Activated CD8-positive, alpha-beta memory T cell treated with anti-CD3 and anti-CD28 coated beads, Interleukin-2, amount 10 ng/mL, durations not matched to agents 7 days and 5 days (primary cell): ENCODE measurements at regions not wholly inside any gene's neighbourhood (a gene's known extent, or its start where the extent isn't known, plus 50 kb on each side); places are given as distances from the start of the nearest gene placed in this dataset.

Source experiments
- ATAC-seq: fragments of 150-1000 bp; cut with Tn5 transposase; one replicate; pipeline ENCODE4 v1.10.0; 2021; ENCODE audit warnings: moderate library complexity
- CTCF ChIA-PET: fragments of 350-600 bp; sonication (Branson Sonifier 250); formaldehyde crosslinking; loops from one replicate; lab custom pipeline; 2021; ENCODE audit warnings: antibody characterized with exemption; lab: Charles Lee
- DNase-seq: peaks from one replicate; pipeline ENCODE4 v3.0.0-alpha.2; 2020
- H3K27ac Mint-ChIP-seq: one replicate; pipeline ENCODE4 v1.8.0; 2021; ENCODE audit warnings: mild to moderate bottlenecking, mixed read lengths
- H3K27me3 Mint-ChIP-seq: one replicate; pipeline ENCODE4 v1.8.0; 2021; ENCODE audit warnings: mixed read lengths
- H3K36me3 Mint-ChIP-seq: one replicate; pipeline ENCODE4 v1.8.0; 2021; ENCODE audit warnings: mild to moderate bottlenecking, mixed read lengths
- H3K4me1 Mint-ChIP-seq: one replicate; pipeline ENCODE4 v1.8.0; 2021; ENCODE audit warnings: mixed read lengths
- H3K4me3 Mint-ChIP-seq: one replicate; pipeline ENCODE4 v1.8.0; 2021; ENCODE audit warnings: mild to moderate bottlenecking, moderate library complexity, mixed read lengths
- H3K9me3 Mint-ChIP-seq: one replicate; pipeline ENCODE4 v1.8.0; 2022; ENCODE audit warnings: low read depth, mixed read lengths

- DNase-seq (no peak), ATAC-seq (no peak)
- peaks cover 7% of the 10 kb centered on the region for H3K9me3 Mint-ChIP-seq
- no peaks in the 10 kb centered on the region for H3K4me1 Mint-ChIP-seq
- H3K27ac Mint-ChIP-seq, result no peak overlapping the region
- CTCF ChIA-PET, result no interaction called here
- no peaks in the 10 kb centered on the region for H3K27me3 Mint-ChIP-seq
- H3K4me3 Mint-ChIP-seq, result no peak overlapping the region
- no peaks in the 10 kb centered on the region for H3K36me3 Mint-ChIP-seq
Observed at GRCh38 chr18:39198376-39198775, 1632.8 kb upstream of the CELF4 start.

- no peak overlapping the region for H3K27ac Mint-ChIP-seq
- no peaks in the 10 kb centered on the region for H3K36me3 Mint-ChIP-seq
- H3K4me3 Mint-ChIP-seq, result no peak overlapping the region
- no peak for DNase-seq
- no peaks in the 10 kb centered on the region for H3K27me3 Mint-ChIP-seq
- CTCF ChIA-PET, result no interaction called here
- H3K9me3 Mint-ChIP-seq, result peaks cover 2% of the 10 kb centered on the region
- H3K4me1 Mint-ChIP-seq, result no peaks in the 10 kb centered on the region
- no peak for ATAC-seq
Observed at GRCh38 chr18:39191931-39192330, 1626.3 kb upstream of the CELF4 start.

GRCh38 chr18:39191058-39191457, 1625.5 kb upstream of the CELF4 start:
- no peak for ATAC-seq
- no peak overlapping the region for H3K4me3 Mint-ChIP-seq
- no peaks in the 10 kb centered on the region for H3K4me1 Mint-ChIP-seq
- no peaks in the 10 kb centered on the region for H3K36me3 Mint-ChIP-seq
- CTCF ChIA-PET, result no interaction called here
- H3K27ac Mint-ChIP-seq, result no peak overlapping the region
- peaks cover 4% of the 10 kb centered on the region for H3K9me3 Mint-ChIP-seq
- no peak for DNase-seq
- no peaks in the 10 kb centered on the region for H3K27me3 Mint-ChIP-seq

GRCh38 chr18:39190508-39190907, 1624.9 kb upstream of the CELF4 start:
- Mint-ChIP-seq H3K4me3 (no peak overlapping the region), H3K27ac (no peak overlapping the region), H3K36me3 (no peaks in the 10 kb centered on the region), H3K27me3 (no peaks in the 10 kb centered on the region), H3K4me1 (no peaks in the 10 kb centered on the region), H3K9me3 (peaks cover 4% of the 10 kb centered on the region)
- DNase-seq (no peak), ATAC-seq (no peak)
- CTCF ChIA-PET, result no interaction called here

- H3K4me3 Mint-ChIP-seq, result no peak overlapping the region
- CTCF ChIA-PET, result no interaction called here
- H3K27ac Mint-ChIP-seq, result no peak overlapping the region
- H3K36me3 Mint-ChIP-seq, result no peaks in the 10 kb centered on the region
- no peaks in the 10 kb centered on the region for H3K27me3 Mint-ChIP-seq
- ATAC-seq, result no peak
- H3K9me3 Mint-ChIP-seq, result peaks cover 4% of the 10 kb centered on the region
- DNase-seq, result no peak
- H3K4me1 Mint-ChIP-seq, result no peaks in the 10 kb centered on the region
Observed at GRCh38 chr18:39188278-39188677, 1622.7 kb upstream of the CELF4 start.

- H3K9me3 Mint-ChIP-seq, result peaks cover 4% of the 10 kb centered on the region
Observed at GRCh38 chr18:39186008-39186407, 1620.4 kb upstream of the CELF4 start.

GRCh38 chr18:39184176-39184575, 1618.6 kb upstream of the CELF4 start:
- no peaks in the 10 kb centered on the region for H3K36me3 Mint-ChIP-seq
- ATAC-seq, result no peak

More at GRCh38 chr18:39186008-39186407, 1620.4 kb upstream of the CELF4 start:
- Mint-ChIP-seq H3K36me3 (no peaks in the 10 kb centered on the region), H3K27ac (no peak overlapping the region), H3K4me3 (no peak overlapping the region), H3K4me1 (no peaks in the 10 kb centered on the region), H3K27me3 (no peaks in the 10 kb centered on the region)
- DNase-seq (no peak), ATAC-seq (no peak)
- CTCF ChIA-PET, result no interaction called here

GRCh38 chr18:39178166-39178565, 1612.6 kb upstream of the CELF4 start:
- DNase-seq (no peak), ATAC-seq (no peak)
- no peaks in the 10 kb centered on the region for H3K4me1 Mint-ChIP-seq
- H3K4me3 Mint-ChIP-seq, result no peak overlapping the region
- H3K27me3 Mint-ChIP-seq, result no peaks in the 10 kb centered on the region
- H3K9me3 Mint-ChIP-seq, result peaks cover 2% of the 10 kb centered on the region
- H3K36me3 Mint-ChIP-seq, result no peaks in the 10 kb centered on the region
- no peak overlapping the region for H3K27ac Mint-ChIP-seq
- CTCF ChIA-PET, result no interaction called here

More at GRCh38 chr18:39184176-39184575, 1618.6 kb upstream of the CELF4 start:
- Mint-ChIP-seq H3K27me3 (no peaks in the 10 kb centered on the region), H3K27ac (no peak overlapping the region), H3K4me1 (no peaks in the 10 kb centered on the region), H3K4me3 (no peak overlapping the region), H3K9me3 (peaks cover 4% of the 10 kb centered on the region)
- CTCF ChIA-PET, result no interaction called here
- no peak for DNase-seq

GRCh38 chr18:39172695-39173421, 1607.3 kb upstream of the CELF4 start:
- CTCF ChIA-PET, result no interaction called here
- H3K27ac Mint-ChIP-seq, result no peak overlapping the region
- DNase-seq (no peak), ATAC-seq (no peak)
- no peaks in the 10 kb centered on the region for H3K4me1 Mint-ChIP-seq
- no peaks in the 10 kb centered on the region for H3K36me3 Mint-ChIP-seq
- no peaks in the 10 kb centered on the region for H3K27me3 Mint-ChIP-seq
- peaks cover 2% of the 10 kb centered on the region for H3K9me3 Mint-ChIP-seq
- no peak overlapping the region for H3K4me3 Mint-ChIP-seq

GRCh38 chr18:39168723-39169122, 1603.1 kb upstream of the CELF4 start:
- ATAC-seq (no peak), DNase-seq (no peak)
- no peak overlapping the region for H3K4me3 Mint-ChIP-seq
- no peaks in the 10 kb centered on the region for H3K36me3 Mint-ChIP-seq
- H3K27ac Mint-ChIP-seq, result no peak overlapping the region
- CTCF ChIA-PET, result no interaction called here
- H3K27me3 Mint-ChIP-seq, result no peaks in the 10 kb centered on the region
- no peaks in the 10 kb centered on the region for H3K4me1 Mint-ChIP-seq
- peaks cover 4% of the 10 kb centered on the region for H3K9me3 Mint-ChIP-seq

- Mint-ChIP-seq H3K36me3 (no peaks in the 10 kb centered on the region), H3K4me3 (no peak overlapping the region), H3K27me3 (no peaks in the 10 kb centered on the region), H3K27ac (no peak overlapping the region), H3K4me1 (no peaks in the 10 kb centered on the region), H3K9me3 (peaks cover 5% of the 10 kb centered on the region)
- no peak for DNase-seq
- ATAC-seq, result no peak
- CTCF ChIA-PET, result no interaction called here
Observed at GRCh38 chr18:39167990-39168389, 1602.4 kb upstream of the CELF4 start.

- no peak overlapping the region for H3K27ac Mint-ChIP-seq
- CTCF ChIA-PET, result no interaction called here
- ATAC-seq (no peak), DNase-seq (no peak)
- H3K36me3 Mint-ChIP-seq, result no peaks in the 10 kb centered on the region
- no peaks in the 10 kb centered on the region for H3K27me3 Mint-ChIP-seq
- no peak overlapping the region for H3K4me3 Mint-ChIP-seq
- H3K4me1 Mint-ChIP-seq, result no peaks in the 10 kb centered on the region
- H3K9me3 Mint-ChIP-seq, result peaks cover 6% of the 10 kb centered on the region
Observed at GRCh38 chr18:39166776-39167175, 1601.2 kb upstream of the CELF4 start.

- CTCF ChIA-PET, result no interaction called here
- Mint-ChIP-seq H3K9me3 (peaks cover 6% of the 10 kb centered on the region), H3K36me3 (no peaks in the 10 kb centered on the region), H3K4me1 (no peaks in the 10 kb centered on the region), H3K27me3 (no peaks in the 10 kb centered on the region), H3K4me3 (no peak overlapping the region), H3K27ac (no peak overlapping the region)
- ATAC-seq (no peak), DNase-seq (no peak)
Observed at GRCh38 chr18:39162013-39162827, 1596.6 kb upstream of the CELF4 start.

GRCh38 chr18:39149211-39149806, 1583.7 kb upstream of the CELF4 start:
- H3K36me3 Mint-ChIP-seq, result no peaks in the 10 kb centered on the region
- H3K4me1 Mint-ChIP-seq, result no peaks in the 10 kb centered on the region
- H3K9me3 Mint-ChIP-seq, result peaks cover 18% of the 10 kb centered on the region
- CTCF ChIA-PET, result no interaction called here
- H3K27me3 Mint-ChIP-seq, result no peaks in the 10 kb centered on the region
- ATAC-seq (no peak), DNase-seq (no peak)
- H3K27ac Mint-ChIP-seq, result no peak overlapping the region
- H3K4me3 Mint-ChIP-seq, result no peak overlapping the region
